Frontal cortex (tissue), 3 donors: ENCODE measurements at regions not wholly inside any gene's neighbourhood (a gene's known extent, or its start where the extent isn't known, plus 50 kb on each side); places are given as distances from the start of the nearest gene placed in this dataset.

ENCODE experiments used
- DNase-seq, 2 donors: peaks; one replicate each; pipeline ENCODE4 v3.0.0; 2012; ENCODE audit warnings: low spot score in 2 of 2
- FAIRE-seq: peaks from 2 replicates; lab custom pipeline; 2012; peaks lifted over from hg19 to GRCh38; lab: Jason Lieb, UNC
- donor health status: control.
- donor health status: control.
- donor health status: control.

- no peak for FAIRE-seq
Measured at GRCh38 chr5:159451197-159452052, 121.1 kb upstream of the IL12B start.

DNA sequence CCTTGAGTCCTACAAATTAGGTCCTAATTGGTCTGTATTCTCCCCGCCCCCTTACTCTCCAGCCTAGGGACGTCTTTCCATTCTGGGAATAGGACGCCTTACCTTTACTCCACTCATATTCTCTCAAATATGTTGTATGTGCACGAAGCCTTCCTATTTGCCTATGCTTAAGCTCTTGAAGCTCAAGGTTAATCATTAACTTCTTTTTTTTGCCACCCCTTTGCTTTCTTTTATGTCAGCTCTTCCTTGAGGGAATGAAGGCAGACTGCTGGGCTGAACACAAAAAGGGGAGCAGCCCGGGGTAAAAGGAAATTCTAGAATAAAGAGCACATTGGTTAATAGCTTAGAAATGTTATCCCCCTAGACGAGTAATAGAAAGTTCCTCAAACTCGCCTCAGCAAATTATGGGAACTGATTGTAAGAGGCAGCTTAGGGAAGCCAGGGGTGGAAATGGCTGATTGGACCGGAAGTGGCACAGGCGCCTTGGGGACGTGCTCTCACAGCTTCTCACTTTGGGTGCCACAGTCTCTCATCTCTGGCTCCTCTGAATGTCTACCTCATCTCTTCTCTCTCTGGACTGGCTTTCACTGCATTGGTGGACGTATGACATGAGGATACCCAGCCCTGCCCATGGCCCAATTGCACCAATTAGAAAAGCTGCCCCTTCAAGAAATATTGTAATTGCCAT lies 122.3 kb upstream of the IL12B start:
- no peak for DNase-seq
- no peak for FAIRE-seq

More at GRCh38 chr5:159451197-159452052, 121.1 kb upstream of the IL12B start:
- DNase-seq: no peak

DNA sequence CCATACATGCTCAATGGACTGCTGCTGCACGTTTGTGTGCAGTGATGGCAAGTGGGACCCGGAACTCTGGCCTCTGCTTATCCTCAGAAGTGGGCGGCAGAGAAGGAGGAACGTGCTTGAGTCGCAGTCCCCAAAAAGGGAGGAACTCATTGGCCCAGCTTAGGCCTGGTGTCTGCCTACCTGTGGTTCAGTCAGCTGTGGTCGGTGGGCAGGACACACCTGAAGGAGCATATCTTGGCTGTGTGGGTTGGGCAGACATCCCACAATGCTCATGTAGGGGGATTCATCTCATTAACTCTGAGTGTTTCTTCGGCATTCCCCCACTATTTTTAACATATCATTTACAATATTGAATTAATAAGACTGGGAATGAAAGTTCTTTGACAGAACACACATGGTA lies 122.9 kb upstream of the IL12B start:
- FAIRE-seq: no peak
- no peak for DNase-seq

- no peak for DNase-seq
Measured at GRCh38 chr5:159456261-159456660, 126.0 kb upstream of the IL12B start.

DNA sequence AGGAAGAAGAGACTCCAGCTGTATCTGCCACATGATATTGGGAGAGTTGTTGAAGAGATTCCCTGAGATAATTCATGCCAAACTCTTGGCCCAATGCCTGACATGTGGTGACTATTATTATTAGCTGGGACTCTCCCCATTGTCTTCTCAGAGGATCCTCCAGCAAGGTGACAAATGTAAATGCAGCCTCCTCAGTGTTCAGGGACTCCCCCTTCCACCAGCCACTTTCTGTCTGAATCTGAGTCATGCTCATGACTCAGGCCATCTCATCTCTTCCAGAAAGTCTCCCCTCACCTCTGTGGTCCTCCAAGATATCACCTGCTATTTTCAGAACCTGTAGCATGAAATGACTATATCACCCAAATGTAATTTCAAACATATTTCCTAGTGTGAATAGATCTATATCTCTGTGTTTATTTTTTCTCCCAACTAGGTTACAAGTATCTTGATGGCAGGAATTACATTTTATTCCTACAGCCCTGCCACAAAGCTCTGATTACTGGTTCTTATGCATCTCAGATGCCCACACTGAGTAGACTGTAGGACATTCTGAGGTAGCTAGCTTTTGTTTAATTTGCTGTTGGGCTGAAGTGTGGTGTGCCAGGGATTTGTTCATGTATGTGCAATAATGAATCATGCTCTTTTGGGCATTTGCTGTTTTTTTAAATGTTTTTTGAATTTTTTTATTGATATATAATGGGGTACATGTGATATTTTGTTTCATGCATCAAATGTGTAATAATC lies 126.6 kb upstream of the IL12B start:
- DNase-seq: no peak

More at GRCh38 chr5:159456261-159456660, 126.0 kb upstream of the IL12B start:
- FAIRE-seq: no peak

DNA sequence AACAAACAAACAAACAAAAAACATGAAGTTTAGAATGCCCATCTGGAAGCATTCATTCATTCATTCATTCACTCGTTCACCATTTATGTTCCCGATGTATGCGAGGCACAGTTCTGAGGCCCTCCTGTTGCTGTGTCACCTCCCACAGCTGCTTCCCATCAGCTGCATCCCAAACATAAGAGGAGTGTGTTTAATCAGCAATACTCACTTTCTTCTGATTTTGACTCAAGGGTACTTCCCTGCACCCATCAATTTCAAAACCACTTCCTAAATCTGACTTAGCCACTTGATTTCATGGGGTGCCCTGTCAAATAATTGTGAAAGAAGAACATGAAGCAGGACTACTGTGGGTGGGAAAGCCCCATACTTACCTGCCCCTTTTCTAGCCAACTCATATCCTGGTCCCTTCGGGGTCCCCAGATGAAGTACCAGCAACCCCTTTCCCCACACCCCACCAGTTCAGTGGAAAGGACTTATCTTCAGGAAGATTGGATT lies 128.0 kb upstream of the IL12B start:
- FAIRE-seq (no peak), DNase-seq (no peak)

More for the DNA sequence above, 126.6 kb upstream of the IL12B start:
- FAIRE-seq: no peak

GRCh38 chr5:159459132-159459627 lies 128.9 kb upstream of the IL12B start:
- DNase-seq: no peak
- no peak for FAIRE-seq

DNA sequence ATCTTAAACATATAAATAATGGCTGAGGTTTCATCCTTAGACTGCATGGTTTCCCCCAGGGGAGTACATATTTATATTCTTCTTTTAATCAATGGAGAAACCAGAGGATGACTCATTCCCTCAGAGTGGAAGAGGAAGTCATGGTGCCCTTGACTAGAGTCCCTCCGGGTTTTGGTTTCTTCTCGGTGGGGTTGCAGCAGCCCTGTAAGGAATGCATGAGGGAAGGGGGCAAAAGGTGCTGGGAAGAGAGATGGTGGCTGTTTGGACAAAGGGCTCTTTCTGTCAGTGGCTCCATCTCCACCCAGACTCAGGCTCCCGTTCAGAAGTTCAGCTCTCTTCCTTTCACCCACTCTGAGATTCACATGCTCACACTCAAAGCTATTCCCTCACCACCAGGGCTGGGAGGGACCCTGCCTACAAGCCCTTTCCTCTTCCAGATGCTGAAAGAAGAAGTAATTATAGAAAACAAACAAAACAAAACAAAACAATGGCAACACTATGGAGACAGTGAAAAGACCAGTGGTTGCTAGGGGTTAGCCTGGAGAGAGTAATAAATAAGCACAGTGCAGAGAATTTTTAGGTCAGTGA lies 129.8 kb upstream of the IL12B start:
- no peak for FAIRE-seq
- no peak for DNase-seq

DNA sequence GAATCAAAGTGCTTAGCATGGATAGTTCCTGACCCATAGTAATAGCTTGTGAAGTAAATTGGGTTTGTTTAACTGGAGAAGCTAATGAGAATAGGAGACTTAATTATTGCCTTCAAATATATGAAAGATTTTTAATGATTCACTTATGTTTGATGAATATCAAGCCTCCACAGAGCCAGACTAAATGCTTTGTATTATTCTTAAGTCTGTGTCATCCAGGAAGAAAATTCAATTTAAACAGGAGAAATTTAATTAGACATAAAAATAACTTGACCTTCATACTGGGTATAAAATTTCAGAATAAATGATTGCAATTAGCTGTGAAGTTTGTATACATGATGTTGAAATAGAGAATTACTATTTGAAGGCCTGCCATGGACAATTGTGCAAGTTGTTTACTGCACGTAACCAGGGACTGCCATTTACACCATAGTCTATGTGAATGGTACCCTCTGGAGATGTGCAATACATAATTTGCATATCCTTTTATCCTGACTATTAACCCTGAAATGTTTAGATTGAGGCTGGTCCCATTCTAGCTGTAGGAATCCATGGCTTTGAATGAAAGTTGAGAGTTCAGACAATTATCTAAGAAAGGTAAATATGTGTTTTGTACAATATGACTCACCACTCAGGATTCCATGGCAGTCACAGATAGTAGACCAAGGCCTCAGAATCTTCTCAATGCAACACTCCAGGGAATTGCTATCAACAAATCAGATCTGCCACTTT lies 133.5 kb upstream of the IL12B start:
- no peak for DNase-seq
- no peak for FAIRE-seq

GRCh38 chr5:159465604-159466003 lies 135.3 kb upstream of the IL12B start:
- FAIRE-seq (no peak), DNase-seq (no peak)

DNA sequence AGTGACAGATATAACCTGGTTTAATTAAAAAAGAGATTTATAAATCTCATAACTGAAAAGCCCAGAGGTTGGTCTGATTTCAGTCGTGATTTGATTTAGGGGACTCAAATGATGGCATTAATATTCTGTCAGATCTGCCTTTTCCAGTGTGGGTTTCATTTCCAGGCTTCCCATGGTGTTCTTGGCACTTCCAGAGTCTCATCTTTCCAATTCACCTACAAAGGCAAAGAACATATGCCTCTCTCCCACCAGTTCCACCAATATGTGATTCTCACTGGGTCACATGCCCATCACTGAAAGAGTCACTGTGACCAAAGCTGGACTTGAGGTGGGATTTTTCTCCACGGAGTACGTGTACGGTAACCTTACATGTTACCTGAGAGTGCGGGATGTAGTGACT lies 137.4 kb upstream of the IL12B start:
- no peak for DNase-seq
- FAIRE-seq: no peak

DNA sequence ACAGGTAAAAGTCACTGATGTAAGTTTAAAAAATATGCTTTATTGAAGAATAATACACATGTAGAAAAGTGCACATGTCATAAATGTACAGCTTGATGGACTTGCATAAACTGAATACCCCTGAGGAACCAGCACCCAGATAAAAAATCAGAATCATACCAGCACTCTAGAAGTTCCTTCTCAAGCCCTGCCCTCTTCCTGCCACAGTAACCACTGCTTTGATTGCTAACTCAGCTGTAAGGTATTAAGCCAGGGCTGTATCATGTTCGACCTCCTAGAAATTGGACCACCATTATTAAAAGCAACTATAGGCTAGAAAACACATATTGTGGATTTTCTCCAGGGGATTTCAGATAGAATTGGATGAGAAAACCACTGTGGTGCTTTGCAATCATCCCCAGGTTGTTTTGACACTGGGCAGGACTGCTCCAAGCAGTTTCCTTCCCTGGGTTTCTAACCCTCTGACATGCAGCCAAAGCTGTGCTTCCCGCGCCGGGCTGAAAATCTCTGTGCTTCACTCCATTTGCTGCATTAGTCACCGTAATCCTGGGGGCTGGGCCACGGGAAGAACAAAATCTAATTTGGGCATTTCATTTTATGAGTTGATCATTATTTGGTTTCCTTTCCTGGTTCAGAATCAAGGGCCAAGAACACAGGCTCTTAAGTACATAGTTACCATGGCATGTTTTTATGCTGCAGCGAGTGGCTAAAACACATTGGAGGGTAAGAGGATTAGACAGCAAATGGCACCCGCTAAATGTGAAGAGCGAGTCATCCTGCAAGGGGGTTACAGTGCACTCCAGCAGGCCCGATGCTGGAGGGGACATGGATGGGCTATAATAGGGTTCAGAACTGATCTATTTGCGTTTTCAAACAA lies 139.4 kb upstream of the IL12B start:
- FAIRE-seq: no peak
- DNase-seq: no peak

- no peak for DNase-seq
Measured at GRCh38 chr5:159471904-159472303, 141.6 kb upstream of the IL12B start.

GRCh38 chr5:159475026-159475425 lies 144.7 kb upstream of the IL12B start:
- DNase-seq (no peak), FAIRE-seq (no peak)

More at GRCh38 chr5:159471904-159472303, 141.6 kb upstream of the IL12B start:
- FAIRE-seq: no peak

DNA sequence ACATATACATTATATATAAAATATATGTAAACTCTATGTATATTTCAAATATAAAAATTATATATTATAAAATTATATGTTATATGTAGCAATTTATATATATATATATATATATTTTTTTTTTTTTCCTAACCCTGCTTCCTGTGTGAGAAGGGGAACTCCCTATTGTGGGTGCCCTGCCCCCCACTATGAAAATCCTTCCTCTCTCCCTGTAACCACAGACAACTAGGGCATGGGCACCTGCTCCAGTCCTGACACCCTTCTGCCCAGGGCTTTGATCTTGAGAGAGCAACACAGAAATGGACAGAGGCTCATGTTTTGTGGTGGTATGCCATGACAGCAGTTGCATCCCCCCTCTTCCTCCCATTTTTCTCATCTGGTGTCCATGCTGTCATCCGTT lies 148.7 kb upstream of the IL12B start:
- FAIRE-seq: no peak

DNA sequence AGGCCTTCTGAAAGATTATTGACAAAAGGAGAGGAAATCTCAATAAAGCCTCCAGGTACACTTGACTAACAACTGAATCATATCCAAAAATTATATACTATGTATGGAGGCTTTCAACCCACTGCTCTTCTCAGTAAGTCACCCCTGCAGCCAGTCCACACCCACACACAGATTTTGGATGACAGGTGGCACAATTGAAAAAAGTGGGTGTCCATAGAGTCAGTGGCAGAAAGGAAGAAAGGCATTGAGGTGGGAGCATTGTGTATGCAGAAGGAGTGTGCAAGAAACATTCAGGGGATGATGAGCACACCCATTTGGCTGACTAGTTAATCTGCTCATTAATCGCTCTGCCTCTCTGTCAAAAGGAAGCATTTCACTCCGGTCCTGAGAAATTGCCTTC lies 150.6 kb upstream of the IL12B start:
- FAIRE-seq (no peak), DNase-seq (no peak)

More for the DNA sequence above, 148.7 kb upstream of the IL12B start:
- no peak for DNase-seq

DNA sequence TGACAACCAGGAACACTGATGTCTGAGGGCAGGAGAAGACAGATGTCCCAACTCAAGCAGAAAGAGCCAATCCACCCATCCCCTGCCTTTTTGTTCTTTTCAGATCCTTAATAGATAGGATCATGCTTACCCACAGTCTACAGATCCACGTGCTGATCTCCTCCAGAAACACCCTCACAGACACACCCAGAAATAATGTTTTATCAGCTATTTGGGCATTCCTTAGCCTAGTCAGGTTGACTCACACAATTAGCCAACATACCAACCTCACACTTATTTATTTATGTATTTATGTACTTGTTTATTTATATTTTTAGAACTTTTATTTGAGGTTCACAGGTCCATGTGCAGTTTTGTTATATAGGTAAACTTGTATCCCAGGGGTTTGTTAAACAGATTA lies 151.5 kb upstream of the IL12B start:
- FAIRE-seq (no peak), DNase-seq (no peak)

GRCh38 chr5:159486836-159487235 lies 156.5 kb upstream of the IL12B start:
- no peak for DNase-seq
- FAIRE-seq: no peak
